ENCODE measurements at regions not wholly inside any gene's neighbourhood (a gene's known extent, or its start where the extent isn't known, plus 50 kb on each side); places are given as distances from the start of the nearest gene placed in this dataset.

- TF ChIP-seq EZH2 (IDR thresholded peaks at IDR 0.05; ENCODE audit: insufficient read depth, poor library complexity, severe bottlenecking) (no peak), EZH2phosphoT487 (IDR thresholded peaks at IDR 0.05; ENCODE audit: insufficient read depth, low read depth) (no peak)
These were observed 999.1 kb upstream of the SLC10A2 start for GRCh38 chr13:104065328-104065727.
